HL-60 (cell line): ENCODE measurements at regions not wholly inside any gene's neighbourhood (a gene's known extent, or its start where the extent isn't known, plus 50 kb on each side); places are given as distances from the start of the nearest gene placed in this dataset.

Experiments used
- GABPA ChIP-seq: IDR thresholded peaks from 2 replicates; pipeline ENCODE4 v1.6.1; 2012; ENCODE audit warnings: low read depth
- POLR2AphosphoS5 ChIP-seq: IDR thresholded peaks from 2 replicates; pipeline ENCODE4 v1.6.1; 2012; ENCODE audit warnings: low read depth
- SPI1 ChIP-seq: IDR thresholded peaks from 2 replicates; pipeline ENCODE4 v1.6.1; 2012; ENCODE audit warnings: low read depth, mild to moderate bottlenecking, borderline replicate concordance
- TF ChIP-seq, protein P1 (sequence below): IDR thresholded peaks from one replicate; pipeline ENCODE4 v1.5.1; 2011; ENCODE audit warnings: low read length, control low read depth, inconsistent platforms; ENCODE audit not compliant: insufficient read depth
- TF ChIP-seq, protein P2 (sequence below): IDR thresholded peaks from 2 replicates; pipeline ENCODE4 v1.6.1; 2012; ENCODE audit warnings: low read depth; ENCODE audit not compliant: insufficient replicate concordance

DNA sequence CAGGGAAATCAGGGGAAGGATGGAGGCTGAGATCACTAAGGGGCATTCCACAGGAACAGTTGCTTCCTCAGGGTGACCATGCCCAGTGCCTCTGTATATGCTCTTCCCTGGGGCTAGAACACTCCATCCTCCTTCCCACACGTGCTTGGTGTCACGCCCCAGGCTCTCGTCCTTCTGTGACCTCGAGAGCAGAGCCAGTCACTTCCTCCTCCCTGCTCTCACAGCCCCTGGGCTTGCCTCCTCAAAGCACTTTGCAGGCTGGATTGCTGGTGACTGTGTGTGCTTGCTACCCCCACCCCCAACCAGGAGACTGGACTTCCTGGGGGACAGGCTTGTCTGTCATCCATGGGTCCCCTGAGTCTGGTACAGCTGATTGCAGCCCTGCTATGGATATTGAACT lies 56.5 kb upstream of the AMPD3 start:
- TF ChIP-seq, protein P1, sequence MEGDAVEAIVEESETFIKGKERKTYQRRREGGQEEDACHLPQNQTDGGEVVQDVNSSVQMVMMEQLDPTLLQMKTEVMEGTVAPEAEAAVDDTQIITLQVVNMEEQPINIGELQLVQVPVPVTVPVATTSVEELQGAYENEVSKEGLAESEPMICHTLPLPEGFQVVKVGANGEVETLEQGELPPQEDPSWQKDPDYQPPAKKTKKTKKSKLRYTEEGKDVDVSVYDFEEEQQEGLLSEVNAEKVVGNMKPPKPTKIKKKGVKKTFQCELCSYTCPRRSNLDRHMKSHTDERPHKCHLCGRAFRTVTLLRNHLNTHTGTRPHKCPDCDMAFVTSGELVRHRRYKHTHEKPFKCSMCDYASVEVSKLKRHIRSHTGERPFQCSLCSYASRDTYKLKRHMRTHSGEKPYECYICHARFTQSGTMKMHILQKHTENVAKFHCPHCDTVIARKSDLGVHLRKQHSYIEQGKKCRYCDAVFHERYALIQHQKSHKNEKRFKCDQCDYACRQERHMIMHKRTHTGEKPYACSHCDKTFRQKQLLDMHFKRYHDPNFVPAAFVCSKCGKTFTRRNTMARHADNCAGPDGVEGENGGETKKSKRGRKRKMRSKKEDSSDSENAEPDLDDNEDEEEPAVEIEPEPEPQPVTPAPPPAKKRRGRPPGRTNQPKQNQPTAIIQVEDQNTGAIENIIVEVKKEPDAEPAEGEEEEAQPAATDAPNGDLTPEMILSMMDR, result no peak
- TF ChIP-seq, protein P2, sequence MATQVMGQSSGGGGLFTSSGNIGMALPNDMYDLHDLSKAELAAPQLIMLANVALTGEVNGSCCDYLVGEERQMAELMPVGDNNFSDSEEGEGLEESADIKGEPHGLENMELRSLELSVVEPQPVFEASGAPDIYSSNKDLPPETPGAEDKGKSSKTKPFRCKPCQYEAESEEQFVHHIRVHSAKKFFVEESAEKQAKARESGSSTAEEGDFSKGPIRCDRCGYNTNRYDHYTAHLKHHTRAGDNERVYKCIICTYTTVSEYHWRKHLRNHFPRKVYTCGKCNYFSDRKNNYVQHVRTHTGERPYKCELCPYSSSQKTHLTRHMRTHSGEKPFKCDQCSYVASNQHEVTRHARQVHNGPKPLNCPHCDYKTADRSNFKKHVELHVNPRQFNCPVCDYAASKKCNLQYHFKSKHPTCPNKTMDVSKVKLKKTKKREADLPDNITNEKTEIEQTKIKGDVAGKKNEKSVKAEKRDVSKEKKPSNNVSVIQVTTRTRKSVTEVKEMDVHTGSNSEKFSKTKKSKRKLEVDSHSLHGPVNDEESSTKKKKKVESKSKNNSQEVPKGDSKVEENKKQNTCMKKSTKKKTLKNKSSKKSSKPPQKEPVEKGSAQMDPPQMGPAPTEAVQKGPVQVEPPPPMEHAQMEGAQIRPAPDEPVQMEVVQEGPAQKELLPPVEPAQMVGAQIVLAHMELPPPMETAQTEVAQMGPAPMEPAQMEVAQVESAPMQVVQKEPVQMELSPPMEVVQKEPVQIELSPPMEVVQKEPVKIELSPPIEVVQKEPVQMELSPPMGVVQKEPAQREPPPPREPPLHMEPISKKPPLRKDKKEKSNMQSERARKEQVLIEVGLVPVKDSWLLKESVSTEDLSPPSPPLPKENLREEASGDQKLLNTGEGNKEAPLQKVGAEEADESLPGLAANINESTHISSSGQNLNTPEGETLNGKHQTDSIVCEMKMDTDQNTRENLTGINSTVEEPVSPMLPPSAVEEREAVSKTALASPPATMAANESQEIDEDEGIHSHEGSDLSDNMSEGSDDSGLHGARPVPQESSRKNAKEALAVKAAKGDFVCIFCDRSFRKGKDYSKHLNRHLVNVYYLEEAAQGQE, result no peak
- no peak for TF ChIP-seq POLR2AphosphoS5
- TF ChIP-seq GABPA, result no peak
- peak; percentile 74; the same call in 1 of the 2 replicates for TF ChIP-seq SPI1
